ENCODE measurements at regions not wholly inside any gene's neighbourhood (a gene's known extent, or its start where the extent isn't known, plus 50 kb on each side); places are given as distances from the start of the nearest gene placed in this dataset.

DNA sequence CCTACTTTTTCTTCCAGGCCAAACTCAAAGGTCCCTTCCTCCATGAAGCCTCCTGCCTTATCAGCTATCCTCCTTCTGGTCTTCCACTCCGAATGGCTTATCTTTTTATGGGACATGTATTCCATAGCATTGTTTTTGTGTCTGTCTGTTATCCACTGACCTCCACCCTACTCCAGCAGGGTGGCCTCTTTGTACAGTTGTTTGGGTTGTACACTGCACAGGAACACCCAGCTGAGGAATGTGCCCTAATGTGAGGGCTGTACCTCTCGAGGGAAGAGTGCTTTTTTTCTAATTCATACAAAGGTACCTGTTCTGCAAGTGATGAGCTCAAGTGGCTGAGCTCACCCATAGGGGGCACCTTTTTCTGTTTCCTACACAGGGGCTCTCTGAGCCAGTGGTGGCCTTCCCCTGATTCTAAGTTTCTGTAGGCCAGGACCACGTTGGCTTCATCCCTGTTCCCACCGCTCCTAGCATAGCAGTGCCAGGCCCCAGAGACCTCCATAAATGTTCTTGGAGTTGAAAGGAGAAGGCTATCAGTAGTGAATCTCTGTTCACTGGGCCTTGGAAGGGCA lies 108.2 kb downstream of the FOXD2 start:
- in situ Hi-C loops (cut with MboI; ENCODE audit: low pct_unique_long_range_greater_than_20kb, low sequenced_read_pairs, unreplicated experiment) = no loop called here
- no peak for DNase-seq (ENCODE audit: low spot score)
- TF ChIP-seq CTCF (IDR thresholded peaks at IDR 0.05; ENCODE audit: extremely low read depth, insufficient read depth, missing control alignments) = no peak

GRCh38 chr1:47547753-47548573 lies 110.1 kb downstream of the FOXD2 start:
- TF ChIP-seq CTCF (IDR thresholded peaks at IDR 0.05; ENCODE audit: extremely low read depth, insufficient read depth, missing control alignments) = no peak
- no peak for DNase-seq (ENCODE audit: low spot score)
- in situ Hi-C loops (cut with MboI; ENCODE audit: low pct_unique_long_range_greater_than_20kb, low sequenced_read_pairs, unreplicated experiment) = no loop called here

DNA sequence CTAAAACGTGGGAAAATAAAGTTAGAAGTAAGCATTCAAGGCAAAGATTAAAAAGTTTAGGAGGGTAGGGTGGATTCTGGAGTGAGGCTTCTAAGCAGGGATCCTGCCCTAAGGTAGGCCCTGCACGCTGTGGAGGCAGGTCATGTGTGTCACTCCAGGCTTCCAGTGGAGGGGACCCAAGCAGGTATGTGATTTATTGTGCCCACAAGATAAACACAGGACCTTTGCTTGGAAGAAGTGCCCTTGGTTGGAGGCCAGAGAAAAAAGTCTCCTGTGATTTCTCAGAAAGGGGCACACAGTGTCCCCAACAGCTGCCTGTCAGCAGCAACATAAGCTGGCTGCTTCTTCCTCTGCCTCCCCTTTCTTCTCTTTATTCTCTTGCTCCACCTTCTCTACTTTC lies 110.8 kb downstream of the FOXD2 start:
- TF ChIP-seq CTCF (IDR thresholded peaks at IDR 0.05; ENCODE audit: extremely low read depth, insufficient read depth, missing control alignments) = no peak
- no peak for DNase-seq (ENCODE audit: low spot score)
- in situ Hi-C loops (cut with MboI; ENCODE audit: low pct_unique_long_range_greater_than_20kb, low sequenced_read_pairs, unreplicated experiment) = no loop called here

DNA sequence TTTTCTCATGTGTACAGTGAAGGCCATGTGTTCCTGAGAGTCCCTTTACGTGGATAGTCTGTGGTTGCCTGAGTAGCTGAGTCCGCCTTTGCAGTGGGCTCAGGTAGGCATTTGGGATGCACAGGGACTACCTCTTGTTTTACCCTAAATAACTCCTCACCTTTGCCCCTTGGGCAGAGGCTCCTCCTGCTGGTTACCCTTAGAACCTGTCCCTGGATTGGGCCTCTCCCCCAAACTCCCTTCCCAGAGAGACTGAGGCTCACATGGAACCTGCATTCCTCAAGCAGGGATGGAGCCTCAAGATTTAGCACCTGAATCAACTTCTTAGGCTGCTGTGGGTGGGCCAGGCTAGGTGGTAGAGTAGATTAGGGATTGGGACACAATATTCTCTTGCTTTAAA lies 111.7 kb downstream of the FOXD2 start:
- no peak for TF ChIP-seq CTCF (IDR thresholded peaks at IDR 0.05; ENCODE audit: extremely low read depth, insufficient read depth, missing control alignments)
- DNase-seq (ENCODE audit: low spot score) = no peak
- in situ Hi-C loops (cut with MboI; ENCODE audit: low pct_unique_long_range_greater_than_20kb, low sequenced_read_pairs, unreplicated experiment) = no loop called here

GRCh38 chr1:47550929-47551328 lies 113.1 kb downstream of the FOXD2 start:
- TF ChIP-seq CTCF (IDR thresholded peaks at IDR 0.05; ENCODE audit: extremely low read depth, insufficient read depth, missing control alignments) = no peak
- no peak for DNase-seq (ENCODE audit: low spot score)
- in situ Hi-C loops (cut with MboI; ENCODE audit: low pct_unique_long_range_greater_than_20kb, low sequenced_read_pairs, unreplicated experiment) = no loop called here

DNA sequence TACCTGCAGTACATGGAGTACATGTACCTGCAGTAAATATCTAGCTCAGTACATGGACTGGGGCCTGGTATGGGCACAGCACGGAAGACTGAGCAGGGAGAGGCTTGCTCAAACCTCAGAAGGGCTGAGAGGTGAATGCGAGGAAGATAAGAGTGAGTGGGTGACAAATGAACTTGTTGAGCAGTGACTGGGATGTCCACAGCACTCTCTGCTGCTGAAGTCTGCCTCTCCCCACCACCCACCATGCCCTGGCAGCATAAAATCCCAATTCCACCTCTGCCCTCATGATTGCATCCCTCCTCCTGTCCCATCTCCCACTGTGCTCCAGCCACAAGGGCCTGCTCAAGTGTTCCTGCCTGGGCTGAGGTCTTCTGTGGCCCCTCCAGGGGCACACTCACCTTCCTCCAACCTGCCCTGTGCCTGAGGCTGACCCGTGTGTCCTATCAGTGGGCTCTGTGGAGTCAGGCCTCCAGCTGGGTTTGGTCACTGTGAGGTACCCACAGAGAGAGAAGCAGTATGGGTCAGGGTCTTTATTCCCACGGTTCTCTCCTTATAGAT lies 114.2 kb downstream of the FOXD2 start:
- in situ Hi-C loops (cut with MboI; ENCODE audit: low pct_unique_long_range_greater_than_20kb, low sequenced_read_pairs, unreplicated experiment) = no loop called here
- DNase-seq (ENCODE audit: low spot score) = no peak
- no peak for TF ChIP-seq CTCF (IDR thresholded peaks at IDR 0.05; ENCODE audit: extremely low read depth, insufficient read depth, missing control alignments)
